ENCODE measurements at regions not wholly inside any gene's neighbourhood (a gene's known extent, or its start where the extent isn't known, plus 50 kb on each side); places are given as distances from the start of the nearest gene placed in this dataset.

GRCh38 chr7:79833616-79834015, 301.0 kb upstream of the GNAI1 start:
- no peak for ATAC-seq
- CTCF ChIA-PET: no interaction called here
- Mint-ChIP-seq H3K36me3 (no peaks in the 10 kb centered on the region), H3K9me3 (peaks cover 6% of the 10 kb centered on the region), H3K4me3 (no peak overlapping the region), H3K27me3 (ENCODE audit: low read depth) (no peaks in the 10 kb centered on the region), H3K27ac (no peak overlapping the region), H3K4me1 (no peaks in the 10 kb centered on the region)
- no peak for TF ChIP-seq FOXK1 (CRISPR knock-in tag; IDR thresholded peaks at IDR 0.05)
- TF ChIP-seq, protein P1, sequence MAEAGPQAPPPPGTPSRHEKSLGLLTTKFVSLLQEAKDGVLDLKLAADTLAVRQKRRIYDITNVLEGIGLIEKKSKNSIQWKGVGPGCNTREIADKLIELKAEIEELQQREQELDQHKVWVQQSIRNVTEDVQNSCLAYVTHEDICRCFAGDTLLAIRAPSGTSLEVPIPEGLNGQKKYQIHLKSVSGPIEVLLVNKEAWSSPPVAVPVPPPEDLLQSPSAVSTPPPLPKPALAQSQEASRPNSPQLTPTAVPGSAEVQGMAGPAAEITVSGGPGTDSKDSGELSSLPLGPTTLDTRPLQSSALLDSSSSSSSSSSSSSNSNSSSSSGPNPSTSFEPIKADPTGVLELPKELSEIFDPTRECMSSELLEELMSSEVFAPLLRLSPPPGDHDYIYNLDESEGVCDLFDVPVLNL (CRISPR knock-in tag; IDR thresholded peaks at IDR 0.05; ENCODE audit: borderline replicate concordance, low read depth): no peak
- no peak for TF ChIP-seq IRF2 (CRISPR knock-in tag; IDR thresholded peaks at IDR 0.05; ENCODE audit: borderline replicate concordance, low read depth)
- TF ChIP-seq CBFB (CRISPR knock-in tag; IDR thresholded peaks at IDR 0.05; ENCODE audit: low read depth): no peak
- TF ChIP-seq NR2C2 (CRISPR knock-in tag; IDR thresholded peaks at IDR 0.05): no peak
- TF ChIP-seq SOX15 (CRISPR knock-in tag; IDR thresholded peaks at IDR 0.05): no peak
- TF ChIP-seq, protein P2, sequence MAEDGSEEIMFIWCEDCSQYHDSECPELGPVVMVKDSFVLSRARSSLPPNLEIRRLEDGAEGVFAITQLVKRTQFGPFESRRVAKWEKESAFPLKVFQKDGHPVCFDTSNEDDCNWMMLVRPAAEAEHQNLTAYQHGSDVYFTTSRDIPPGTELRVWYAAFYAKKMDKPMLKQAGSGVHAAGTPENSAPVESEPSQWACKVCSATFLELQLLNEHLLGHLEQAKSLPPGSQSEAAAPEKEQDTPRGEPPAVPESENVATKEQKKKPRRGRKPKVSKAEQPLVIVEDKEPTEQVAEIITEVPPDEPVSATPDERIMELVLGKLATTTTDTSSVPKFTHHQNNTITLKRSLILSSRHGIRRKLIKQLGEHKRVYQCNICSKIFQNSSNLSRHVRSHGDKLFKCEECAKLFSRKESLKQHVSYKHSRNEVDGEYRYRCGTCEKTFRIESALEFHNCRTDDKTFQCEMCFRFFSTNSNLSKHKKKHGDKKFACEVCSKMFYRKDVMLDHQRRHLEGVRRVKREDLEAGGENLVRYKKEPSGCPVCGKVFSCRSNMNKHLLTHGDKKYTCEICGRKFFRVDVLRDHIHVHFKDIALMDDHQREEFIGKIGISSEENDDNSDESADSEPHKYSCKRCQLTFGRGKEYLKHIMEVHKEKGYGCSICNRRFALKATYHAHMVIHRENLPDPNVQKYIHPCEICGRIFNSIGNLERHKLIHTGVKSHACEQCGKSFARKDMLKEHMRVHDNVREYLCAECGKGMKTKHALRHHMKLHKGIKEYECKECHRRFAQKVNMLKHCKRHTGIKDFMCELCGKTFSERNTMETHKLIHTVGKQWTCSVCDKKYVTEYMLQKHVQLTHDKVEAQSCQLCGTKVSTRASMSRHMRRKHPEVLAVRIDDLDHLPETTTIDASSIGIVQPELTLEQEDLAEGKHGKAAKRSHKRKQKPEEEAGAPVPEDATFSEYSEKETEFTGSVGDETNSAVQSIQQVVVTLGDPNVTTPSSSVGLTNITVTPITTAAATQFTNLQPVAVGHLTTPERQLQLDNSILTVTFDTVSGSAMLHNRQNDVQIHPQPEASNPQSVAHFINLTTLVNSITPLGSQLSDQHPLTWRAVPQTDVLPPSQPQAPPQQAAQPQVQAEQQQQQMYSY (CRISPR knock-in tag; IDR thresholded peaks at IDR 0.05): no peak
- no peak for TF ChIP-seq ZNF671 (CRISPR knock-in tag; IDR thresholded peaks at IDR 0.05)
- no peak for TF ChIP-seq RORB (CRISPR knock-in tag; IDR thresholded peaks at IDR 0.05)
- no peak for DNase-seq (ENCODE audit: low spot score)
- POLR2A ChIA-PET: no interaction called here

- Mint-ChIP-seq H3K9me3 (no peaks in the 10 kb centered on the region), H3K4me1 (no peaks in the 10 kb centered on the region), H3K36me3 (no peaks in the 10 kb centered on the region), H3K27me3 (ENCODE audit: low read depth) (no peaks in the 10 kb centered on the region), H3K4me3 (no peak overlapping the region), H3K27ac (no peak overlapping the region)
- ChIA-PET POLR2A (no interaction called here), CTCF (no interaction called here)
- ATAC-seq (no peak), DNase-seq (ENCODE audit: low spot score) (no peak)
- TF ChIP-seq SMAD3 (CRISPR knock-in tag; IDR thresholded peaks at IDR 0.05; ENCODE audit: borderline replicate concordance) (no peak), USF1 (CRISPR knock-in tag; IDR thresholded peaks at IDR 0.05) (no peak), ETV6 (CRISPR knock-in tag; IDR thresholded peaks at IDR 0.05) (no peak), TCF7 (CRISPR knock-in tag; IDR thresholded peaks at IDR 0.05; ENCODE audit: low read depth) (no peak), ZNF512 (CRISPR knock-in tag; IDR thresholded peaks at IDR 0.05; ENCODE audit: borderline replicate concordance) (no peak), FOXJ3 (CRISPR knock-in tag; IDR thresholded peaks at IDR 0.05; ENCODE audit: borderline replicate concordance) (no peak), NFYB (CRISPR knock-in tag; conservative IDR thresholded peaks at IDR 0.05; ENCODE audit: low read depth) (no peak), ATF1 (CRISPR knock-in tag; IDR thresholded peaks at IDR 0.05) (no peak), FOXK1 (CRISPR knock-in tag; IDR thresholded peaks at IDR 0.05) (no peak), ZNF423 (CRISPR knock-in tag; IDR thresholded peaks at IDR 0.05) (no peak), ZMAT4 (CRISPR knock-in tag; IDR thresholded peaks at IDR 0.05) (no peak)
- TF ChIP-seq, protein P2 (CRISPR knock-in tag; IDR thresholded peaks at IDR 0.05): no peak
- TF ChIP-seq, protein P3, sequence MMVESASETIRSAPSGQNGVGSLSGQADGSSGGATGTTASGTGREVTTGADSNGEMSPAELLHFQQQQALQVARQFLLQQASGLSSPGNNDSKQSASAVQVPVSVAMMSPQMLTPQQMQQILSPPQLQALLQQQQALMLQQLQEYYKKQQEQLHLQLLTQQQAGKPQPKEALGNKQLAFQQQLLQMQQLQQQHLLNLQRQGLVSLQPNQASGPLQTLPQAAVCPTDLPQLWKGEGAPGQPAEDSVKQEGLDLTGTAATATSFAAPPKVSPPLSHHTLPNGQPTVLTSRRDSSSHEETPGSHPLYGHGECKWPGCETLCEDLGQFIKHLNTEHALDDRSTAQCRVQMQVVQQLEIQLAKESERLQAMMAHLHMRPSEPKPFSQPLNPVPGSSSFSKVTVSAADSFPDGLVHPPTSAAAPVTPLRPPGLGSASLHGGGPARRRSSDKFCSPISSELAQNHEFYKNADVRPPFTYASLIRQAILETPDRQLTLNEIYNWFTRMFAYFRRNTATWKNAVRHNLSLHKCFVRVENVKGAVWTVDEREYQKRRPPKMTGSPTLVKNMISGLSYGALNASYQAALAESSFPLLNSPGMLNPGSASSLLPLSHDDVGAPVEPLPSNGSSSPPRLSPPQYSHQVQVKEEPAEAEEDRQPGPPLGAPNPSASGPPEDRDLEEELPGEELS (CRISPR knock-in tag; IDR thresholded peaks at IDR 0.05): no peak
Observed at GRCh38 chr7:79828866-79829265, 305.8 kb upstream of the GNAI1 start.
